Stomach (tissue), 4 donors: ENCODE measurements at regions not wholly inside any gene's neighbourhood (a gene's known extent, or its start where the extent isn't known, plus 50 kb on each side); places are given as distances from the start of the nearest gene placed in this dataset.

ENCODE experiments used
- CTCF ChIP-seq, 7 experiments: fragments of 450-650 bp in 4 of 7; fragments of 200-600 bp in 3 of 7; sonication (generic) in 3 of 7; IDR thresholded peaks; one replicate each; pipeline ENCODE4 v1.5.1; 2016 to 2019; ENCODE audit warnings: antibody characterized with exemption in 7 of 7, control low read depth in 2 of 7, mild to moderate bottlenecking in 1 of 7
- POLR2AphosphoS5 ChIP-seq, 3 donors: sonication (generic); formaldehyde crosslinking; IDR thresholded peaks; one replicate each; pipeline ENCODE4 v1.6.1; 2016; ENCODE audit warnings: antibody characterized with exemption in 3 of 3

GRCh38 chr5:23147625-23148024 lies 294.5 kb upstream of the CDH12 start:
- TF ChIP-seq CTCF (IDR thresholded peaks at IDR 0.05) (no peak), POLR2AphosphoS5 (IDR thresholded peaks at IDR 0.05) (no peak)
